ENCODE measurements at regions not wholly inside any gene's neighbourhood (a gene's known extent, or its start where the extent isn't known, plus 50 kb on each side); places are given as distances from the start of the nearest gene placed in this dataset.

DNA sequence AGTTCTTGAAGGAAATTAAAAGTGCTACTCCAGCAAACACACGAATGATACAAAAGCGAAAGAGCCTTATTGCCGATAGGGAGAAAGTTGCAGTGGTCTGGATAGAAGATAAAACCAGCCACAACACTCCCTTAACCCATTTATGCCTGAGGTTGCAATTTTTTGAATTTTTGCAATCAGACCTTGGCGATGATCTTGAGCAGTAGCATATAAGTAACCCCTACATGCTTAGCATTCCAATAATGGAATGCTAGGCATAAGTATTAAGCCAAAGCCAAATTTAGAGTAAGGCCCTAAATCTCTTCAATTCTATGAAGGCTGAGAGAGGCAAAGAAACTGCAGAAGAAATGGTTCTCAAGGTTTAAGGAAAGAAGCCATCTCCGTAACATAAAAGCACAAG, 153.5 kb downstream of the SLC28A3 start:
- no peak for DNase-seq

DNA sequence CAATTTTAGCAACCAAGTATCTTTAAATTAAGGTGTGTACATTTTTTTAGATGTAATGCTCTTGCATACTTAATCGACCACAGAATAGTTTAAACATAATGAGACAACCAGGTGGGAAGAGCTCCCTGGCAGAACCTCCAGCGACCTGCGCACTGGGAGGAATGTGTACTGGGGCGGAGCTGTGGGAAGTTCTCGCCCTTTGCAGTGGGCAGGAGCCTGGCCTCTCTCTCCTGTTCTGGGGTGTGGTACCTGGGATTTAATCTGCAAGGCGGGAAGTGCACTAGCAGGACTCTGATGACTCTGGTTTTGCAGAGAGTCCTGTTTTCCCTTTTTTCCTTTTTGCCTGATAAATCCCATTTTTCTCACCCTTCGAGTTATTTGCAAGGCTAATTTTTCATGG, 150.7 kb downstream of the SLC28A3 start:
- DNase-seq = no peak

DNA sequence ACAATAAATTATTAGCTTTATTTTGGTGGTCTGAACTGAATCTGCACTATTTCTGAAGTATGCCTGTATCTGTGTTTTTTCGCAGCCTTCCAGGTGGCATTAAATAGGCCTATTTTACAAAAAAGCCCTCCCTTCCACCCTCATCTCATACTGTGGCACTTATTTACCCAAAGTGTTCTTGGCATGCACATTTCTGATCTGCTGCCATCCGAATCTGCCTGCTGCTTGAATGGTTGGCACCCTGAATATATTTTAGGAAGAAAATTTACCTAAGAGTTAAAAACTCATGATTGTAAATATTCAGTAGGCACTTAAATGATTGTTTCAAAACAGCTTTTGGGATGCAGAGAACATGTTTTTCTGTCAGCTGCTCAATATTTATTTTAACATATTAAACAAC, 150.1 kb downstream of the SLC28A3 start:
- no peak for DNase-seq

DNA sequence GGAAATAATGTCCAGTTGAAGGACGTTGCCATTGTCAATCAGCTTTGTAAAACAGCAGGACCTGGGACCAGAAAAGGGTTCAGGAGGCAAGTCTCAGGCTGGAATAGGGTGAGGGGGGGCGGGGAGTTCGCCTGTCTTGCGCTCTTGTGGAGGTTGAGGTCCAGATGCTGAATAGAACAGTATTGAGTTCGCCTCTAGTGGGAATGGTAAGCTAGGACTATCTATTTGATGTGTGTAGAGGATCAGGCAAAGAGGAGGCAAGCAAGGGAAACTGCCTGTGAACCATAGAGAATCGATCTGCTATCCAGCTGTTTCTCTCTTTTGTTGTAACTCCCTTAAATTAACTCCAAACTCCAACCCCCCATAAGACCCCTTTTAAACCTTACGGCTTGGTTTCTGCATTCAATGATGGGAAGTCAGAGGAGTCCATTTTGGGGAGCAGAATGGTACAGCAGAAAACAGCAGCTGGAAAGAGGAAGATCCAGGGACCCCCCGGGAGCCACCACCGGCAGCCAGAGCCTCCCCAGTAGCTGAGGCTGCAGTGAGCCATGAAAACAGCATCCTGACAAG, 133.7 kb downstream of the SLC28A3 start:
- no peak for DNase-seq

DNA sequence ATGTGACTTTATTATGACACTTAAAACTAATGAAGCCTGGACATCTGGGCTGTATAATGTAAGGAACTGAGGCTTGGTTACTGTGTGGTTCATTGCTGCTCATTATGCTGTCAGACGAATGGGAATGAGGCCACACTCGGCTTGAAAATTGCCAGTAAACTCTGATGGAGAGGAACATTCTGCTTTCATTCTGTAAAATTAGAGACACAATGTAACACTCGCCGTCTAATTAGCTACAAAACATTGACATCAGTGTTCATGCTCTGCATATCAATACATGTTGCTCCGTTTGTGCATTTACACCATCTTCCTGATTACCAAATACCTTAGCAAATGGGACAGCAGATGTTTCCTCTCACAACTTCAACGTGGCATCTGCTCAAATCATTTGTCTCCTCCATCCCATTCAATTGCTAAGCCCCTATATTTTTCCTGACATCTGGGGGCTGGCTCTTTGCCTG, 133.0 kb downstream of the SLC28A3 start:
- no peak for DNase-seq

DNA sequence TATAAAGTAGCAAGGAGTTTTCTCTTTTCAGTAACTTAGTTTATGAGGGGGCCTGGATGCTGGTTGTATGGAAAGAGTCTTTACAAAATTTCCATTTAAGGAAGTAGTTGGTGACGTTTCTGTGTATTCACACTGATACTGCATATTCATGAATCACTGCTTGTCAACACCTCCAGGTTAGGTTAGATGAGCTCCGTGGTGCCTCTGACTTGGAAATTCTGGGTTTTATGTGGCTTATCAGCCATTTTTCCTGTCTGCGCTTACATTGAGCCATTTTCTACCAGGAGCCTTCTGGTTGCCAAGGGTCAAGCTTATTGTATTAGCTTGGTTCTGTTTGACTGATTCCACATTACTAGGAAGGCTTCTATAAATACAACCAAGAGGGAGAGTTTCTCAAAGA, 128.3 kb downstream of the SLC28A3 start:
- no peak for DNase-seq

DNA sequence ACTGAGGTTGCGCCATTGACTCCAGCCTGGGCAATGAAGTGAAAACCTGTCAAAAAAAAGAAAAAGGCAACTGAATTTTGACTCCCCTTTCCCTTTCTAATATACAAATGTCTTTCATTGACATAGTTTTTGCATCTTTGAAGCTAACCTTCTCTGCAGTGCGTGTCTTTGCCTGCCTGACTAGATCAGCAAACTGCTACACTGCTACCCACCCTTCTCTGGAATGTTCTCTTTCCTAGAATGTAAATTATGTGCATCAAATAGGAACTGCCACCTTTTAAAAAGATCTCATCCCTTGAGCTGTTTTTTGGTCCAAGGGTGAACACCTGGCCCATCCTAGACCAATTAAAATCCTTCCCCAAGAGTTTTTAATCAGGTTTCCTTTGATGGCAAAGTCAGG, 127.6 kb downstream of the SLC28A3 start:
- DNase-seq = no peak

DNA sequence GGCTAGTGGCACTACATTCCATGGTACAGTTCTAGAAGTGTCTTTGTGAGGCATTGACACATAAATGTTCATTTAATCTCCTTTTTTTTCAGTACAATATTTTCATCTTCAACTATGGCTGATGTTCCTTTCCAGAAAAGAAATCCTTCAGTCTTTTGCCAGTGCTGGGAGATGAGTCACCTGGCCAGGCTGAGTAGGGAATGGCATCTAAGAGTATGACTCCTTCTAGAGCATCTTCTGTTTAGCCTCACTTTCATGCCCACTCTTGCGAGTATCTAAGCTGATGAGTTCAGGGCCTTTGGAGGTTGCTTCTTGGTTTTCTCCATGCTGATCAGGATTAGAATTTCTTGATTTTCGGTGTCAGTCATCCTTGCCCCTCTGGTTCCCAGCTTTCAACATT, 124.4 kb downstream of the SLC28A3 start:
- no peak for DNase-seq

DNA sequence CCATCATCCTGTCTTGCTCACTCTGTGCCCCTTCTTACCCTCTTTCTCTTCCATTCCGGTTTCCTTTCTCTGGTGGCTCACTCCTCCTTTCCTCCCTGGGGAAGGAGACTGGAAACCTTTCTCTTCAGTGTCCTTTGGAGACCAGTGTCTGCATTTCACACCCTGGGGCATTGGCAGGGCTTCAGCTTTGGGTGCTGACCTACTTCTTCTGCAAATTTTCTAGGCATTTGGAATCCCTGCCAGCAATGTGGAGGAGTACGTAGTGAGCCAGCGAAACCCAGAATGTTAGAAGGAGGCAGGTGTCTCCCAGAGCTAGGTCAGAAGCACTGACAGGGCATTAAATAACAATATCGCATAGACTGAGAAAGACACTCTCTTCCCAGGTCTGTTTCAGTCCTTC, 122.2 kb downstream of the SLC28A3 start:
- no peak for DNase-seq

DNA sequence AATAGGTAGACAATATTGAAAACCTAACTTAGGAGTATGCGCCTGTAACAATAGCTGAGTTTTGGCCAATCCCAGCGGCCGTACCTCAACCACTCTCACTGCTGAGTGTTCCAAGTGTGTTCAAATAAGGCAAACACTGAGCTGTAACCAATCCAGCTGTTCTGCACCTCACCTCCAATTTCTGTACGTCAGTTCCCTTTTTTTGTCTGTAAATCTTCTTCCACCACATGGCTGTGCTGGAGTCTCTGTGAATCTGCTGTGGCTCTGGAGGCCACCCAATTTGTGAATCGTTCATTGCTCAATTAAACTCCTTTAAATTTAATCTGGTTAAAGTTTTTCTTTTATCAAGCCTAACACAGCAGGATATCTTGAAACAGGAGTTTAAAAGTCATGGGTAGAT, 116.3 kb downstream of the SLC28A3 start:
- DNase-seq = no peak
